HCT116 (cell line): ENCODE measurements at regions not wholly inside any gene's neighbourhood (a gene's known extent, or its start where the extent isn't known, plus 50 kb on each side); places are given as distances from the start of the nearest gene placed in this dataset.

Source experiments
- ATAC-seq: fragments of 200-7000 bp; cut with Tn5 transposase; 2 replicates; pipeline ENCODE4 v1.9.1; 2020; ENCODE audit warnings: mild to moderate bottlenecking, moderate library complexity
- BruUV-seq: library from RNA; stranded (reverse); fragments of 400-500 nt; replicated peaks from 2 replicates; lab custom pipeline; 2021; lab: Mats Ljungman, UMichigan
- CTCF ChIA-PET: fragments of 300-600 bp; sonication (Branson Sonifier 250); formaldehyde crosslinking; loops from one replicate; lab custom pipeline; 2021; ENCODE audit warnings: antibody characterized with exemption; lab: Charles Lee
- POLR2A ChIA-PET: fragments of 300-600, 350-600 bp; sonication (Branson Sonifier 250); formaldehyde crosslinking; loops from one replicate; lab custom pipeline; 2021; ENCODE audit warnings: antibody characterized with exemption; lab: Charles Lee
- RAD21 ChIA-PET, 2 experiments: fragments of 300-600 bp; sonication (Branson Sonifier 250); formaldehyde crosslinking; loops; one replicate each; lab custom pipeline; 2023; ENCODE audit warnings: low total read pairs in 2 of 2; ENCODE audit not compliant: uncharacterized antibody in 2 of 2, unreplicated experiment in 2 of 2, low non-redundant PET in 1 of 2; lab: Charles Lee
- DNase-seq: peaks from one replicate; pipeline ENCODE4 v3.0.0-alpha.2; 2010; ENCODE audit warnings: low read depth, low spot score
- H2AFZ ChIP-seq: fragments of 200-600 bp; shearing (Covaris generic), sonication (generic); 2 replicates; pipeline ENCODE4 v1.6.1; 2017; ENCODE audit warnings: low read depth, mixed run types, mixed read lengths, antibody characterized with exemption, low read length; ENCODE audit not compliant: poor library complexity, severe bottlenecking
- H3K27ac ChIP-seq: 2 replicates; pipeline ENCODE4 v1.5.1; 2012; ENCODE audit warnings: low read depth, low read length
- H3K27me3 ChIP-seq: fragments of 200-600 bp; sonication (generic); 2 replicates; pipeline ENCODE4 v1.6.1; 2016; ENCODE audit warnings: mixed run types, low read length, mixed read lengths; ENCODE audit not compliant: insufficient read depth
- H3K36me3 ChIP-seq, 2 experiments: fragments of 200-500 bp in 1 of 2; fragments of 200-600 bp in 1 of 2; sonication (Bioruptor generic) in 1 of 2; sonication (generic) in 1 of 2; 2 replicates each; pipeline versions ENCODE4 v1.5.1 to v1.6.1; 2014 to 2016; ENCODE audit warnings: low read length in 2 of 2, inconsistent platforms in 1 of 2, mixed read lengths in 1 of 2, mixed run types in 1 of 2; ENCODE audit not compliant: insufficient read depth in 2 of 2, control insufficient read depth in 1 of 2
- H3K4me1 ChIP-seq, 2 experiments: fragments of 200-600 bp in 1 of 2; sonication (generic) in 1 of 2; 2 replicates each; pipeline versions ENCODE4 v1.5.1 to v1.6.1; 2012 to 2017; ENCODE audit warnings: low read length in 2 of 2, inconsistent platforms in 1 of 2, mild to moderate bottlenecking in 1 of 2, mixed read lengths in 1 of 2, mixed run types in 1 of 2, moderate library complexity in 1 of 2; ENCODE audit not compliant: insufficient read depth in 2 of 2, control insufficient read depth in 1 of 2
- H3K4me2 ChIP-seq: fragments of 200-600 bp; sonication (generic); 2 replicates; pipeline ENCODE4 v1.6.1; 2017; ENCODE audit warnings: mixed run types, low read length, mixed read lengths
- H3K4me3 ChIP-seq, 2 experiments: fragments of 200-600 bp in 1 of 2; sonication (generic) in 1 of 2; replicated peaks in 1 of 2; 2 replicates each; pipeline ENCODE4 v1.5.1; 2011 to 2016; ENCODE audit warnings: low read length in 2 of 2, control low read depth in 1 of 2, low read depth in 1 of 2, mild to moderate bottlenecking in 1 of 2, mixed read lengths in 1 of 2, mixed run types in 1 of 2
- H3K79me2 ChIP-seq: fragments of 200-600 bp; sonication (generic); 2 replicates; pipeline ENCODE4 v1.6.1; 2017; ENCODE audit warnings: mild to moderate bottlenecking, mixed run types, low read length, moderate library complexity, mixed read lengths; ENCODE audit not compliant: insufficient read depth
- H3K9ac ChIP-seq: fragments of 200-600 bp; sonication (generic); 2 replicates; pipeline ENCODE4 v1.6.1; 2016; ENCODE audit warnings: low read length, mixed read lengths
- H3K9me2 ChIP-seq: fragments of 200-600 bp; sonication (generic), shearing (Covaris generic); 2 replicates; pipeline ENCODE4 v1.6.1; 2017; ENCODE audit warnings: mixed run types, mild to moderate bottlenecking, moderate library complexity; ENCODE audit not compliant: insufficient read depth
- H3K9me3 ChIP-seq, 2 experiments: fragments of 200-500 bp in 1 of 2; fragments of 200-600 bp in 1 of 2; sonication (Bioruptor generic) in 1 of 2; sonication (generic) in 1 of 2; 2 replicates each; pipeline ENCODE4 v1.6.1; 2014 to 2017; ENCODE audit warnings: low read length in 2 of 2, mixed read lengths in 2 of 2, inconsistent platforms in 1 of 2, low read depth in 1 of 2, mild to moderate bottlenecking in 1 of 2, mixed run types in 1 of 2, moderate library complexity in 1 of 2; ENCODE audit not compliant: control insufficient read depth in 1 of 2, insufficient read depth in 1 of 2
- H4K20me1 ChIP-seq: fragments of 200-600 bp; sonication (generic), shearing (Covaris generic); 2 replicates; pipeline ENCODE4 v1.6.1; 2017; ENCODE audit warnings: mixed run types, mild to moderate bottlenecking, moderate library complexity; ENCODE audit not compliant: insufficient read depth
- ATF3 ChIP-seq: IDR thresholded peaks from 2 replicates; pipeline ENCODE4 v1.6.1; 2012
- CBX3 ChIP-seq: IDR thresholded peaks from 2 replicates; pipeline ENCODE4 v1.6.1; 2012; ENCODE audit warnings: low read depth
- CEBPB ChIP-seq: IDR thresholded peaks from 2 replicates; pipeline ENCODE4 v1.6.1; 2012; ENCODE audit warnings: low read depth
- EGR1 ChIP-seq: IDR thresholded peaks from 2 replicates; pipeline ENCODE4 v1.6.1; 2012; ENCODE audit warnings: low read depth
- ELF1 ChIP-seq: IDR thresholded peaks from 2 replicates; pipeline ENCODE4 v1.6.1; 2012; ENCODE audit warnings: low read depth, borderline replicate concordance
- EZH2 ChIP-seq: fragments of 200-600 bp; sonication (generic); IDR thresholded peaks from 2 replicates; pipeline ENCODE4 v1.6.1; 2017; ENCODE audit warnings: antibody characterized with exemption, mixed run types
- EZH2phosphoT487 ChIP-seq: fragments of 200-600 bp; IDR thresholded peaks from 2 replicates; pipeline ENCODE4 v1.6.1; 2018; ENCODE audit warnings: antibody characterized with exemption, borderline replicate concordance
- FOSL1 ChIP-seq: IDR thresholded peaks from 2 replicates; pipeline ENCODE4 v1.6.1; 2012; ENCODE audit warnings: low read depth
- JUND ChIP-seq: IDR thresholded peaks from 2 replicates; pipeline ENCODE4 v1.6.1; 2012
- MAX ChIP-seq: IDR thresholded peaks from 2 replicates; pipeline ENCODE4 v1.6.1; 2012
- POLR2A ChIP-seq: IDR thresholded peaks from 2 replicates; pipeline ENCODE4 v1.7.0; 2011; ENCODE audit warnings: borderline replicate concordance; ENCODE audit not compliant: insufficient read depth, insufficient read length; ENCODE audit errors: extremely low read depth
- POLR2AphosphoS5 ChIP-seq: IDR thresholded peaks from 2 replicates; pipeline ENCODE4 v1.6.1; 2011; ENCODE audit warnings: mild to moderate bottlenecking, low read depth, low read length, moderate library complexity
- RAD21 ChIP-seq: IDR thresholded peaks from 2 replicates; pipeline ENCODE4 v1.6.1; 2012; ENCODE audit warnings: low read depth, mild to moderate bottlenecking
- REST ChIP-seq: IDR thresholded peaks from 2 replicates; pipeline ENCODE4 v1.6.1; 2012; ENCODE audit warnings: low read depth
- SP1 ChIP-seq: IDR thresholded peaks from 2 replicates; pipeline ENCODE4 v1.6.1; 2012; ENCODE audit warnings: low read depth
- SRF ChIP-seq: IDR thresholded peaks from 2 replicates; pipeline ENCODE4 v1.6.1; 2012; ENCODE audit warnings: low read depth
- TCF7L2 ChIP-seq: IDR thresholded peaks from 2 replicates; pipeline ENCODE4 v1.7.0; 2011; ENCODE audit warnings: borderline replicate concordance, inconsistent platforms; ENCODE audit not compliant: insufficient read depth, insufficient read length; ENCODE audit errors: extremely low read depth
- YY1 ChIP-seq: IDR thresholded peaks from 2 replicates; pipeline ENCODE4 v1.6.1; 2011; ENCODE audit warnings: low read length, low read depth, moderate library complexity, mild to moderate bottlenecking; ENCODE audit not compliant: insufficient replicate concordance; ENCODE audit errors: extremely low read depth
- ZFX ChIP-seq: fragments of 450-650 bp; IDR thresholded peaks from 2 replicates; pipeline ENCODE4 v1.6.1; 2017
- ZNF274 ChIP-seq: fragments of 200-500 bp; sonication (Bioruptor generic); IDR thresholded peaks from 2 replicates; pipeline ENCODE4 v1.6.1; 2014; ENCODE audit warnings: mild to moderate bottlenecking, low read depth, low read length, inconsistent platforms
- intact Hi-C: fragments of 100-400 bp; cut with micrococcal nuclease; formaldehyde crosslinking; loops from 2 replicates; pipeline ENCODE4 v1.10.0; 2022

DNA sequence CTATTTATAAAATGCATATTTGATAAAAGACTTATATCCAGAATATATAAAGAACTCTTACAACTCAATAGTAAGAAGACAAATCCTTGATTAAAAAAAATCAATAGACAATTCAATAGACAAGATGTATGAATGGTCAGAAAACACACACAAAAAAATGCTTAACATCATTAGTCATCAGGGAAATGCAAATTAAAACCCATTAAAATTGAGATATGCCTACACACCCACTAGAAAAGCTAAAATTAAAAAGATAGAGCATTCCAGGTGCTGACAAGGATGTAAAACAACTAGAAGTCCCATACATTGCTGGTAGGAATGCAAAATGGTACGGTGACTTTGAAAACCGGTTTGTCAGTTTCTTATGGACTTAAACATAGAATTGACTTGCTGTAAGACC, 127.1 kb downstream of the TFAP2B start (continued):
- TF ChIP-seq MAX: no peak

DNA sequence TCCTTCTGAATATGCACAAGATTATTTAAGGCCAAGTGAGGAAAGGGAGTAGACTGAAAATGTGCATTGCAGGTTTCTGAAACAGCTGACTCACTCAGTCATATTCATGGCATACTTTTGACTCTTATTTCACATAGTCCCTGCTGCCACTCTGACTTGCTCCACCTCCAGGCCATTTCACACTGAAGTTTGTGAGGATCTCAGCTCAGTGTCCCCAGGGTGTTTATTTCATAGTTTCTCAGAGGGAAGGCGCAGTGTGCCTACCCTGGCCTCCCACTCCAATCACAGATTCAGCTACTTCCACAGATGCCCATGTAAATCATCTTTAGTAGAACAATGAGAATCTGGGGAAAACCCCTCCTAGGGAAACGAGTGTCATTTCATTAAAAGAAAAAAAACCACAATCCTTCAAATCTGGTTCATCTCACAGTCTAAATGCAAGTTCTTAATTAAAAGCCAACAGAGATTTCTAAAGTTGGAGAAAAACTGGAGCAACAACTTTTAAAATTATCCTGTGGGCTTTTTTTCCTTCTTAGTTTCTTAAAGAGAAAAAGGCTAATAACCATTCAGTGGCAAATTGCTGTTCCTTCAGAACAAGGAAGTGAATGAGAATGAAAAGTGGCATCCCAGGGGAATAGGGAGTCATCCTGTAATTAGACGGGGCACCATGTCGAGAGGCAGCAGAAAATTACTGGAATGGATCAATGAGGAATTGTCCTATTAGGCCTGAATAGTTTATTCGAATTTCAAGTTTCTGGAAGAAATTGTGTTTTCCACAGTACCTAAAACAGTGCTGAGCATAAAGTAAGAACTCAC, 133.6 kb downstream of the TFAP2B start:
- Histone ChIP-seq H2AFZ (no peak overlapping the region), H3K4me3 (no peak overlapping the region), H3K4me2 (no peak overlapping the region), H3K79me2 (no peaks in the 10 kb centered on the region), H3K9ac (no peak overlapping the region), H3K4me1 (no peaks in the 10 kb centered on the region), H3K36me3 (no peaks in the 10 kb centered on the region; a peak in 1 of 4 replicates), H3K27me3 (no peaks in the 10 kb centered on the region), H4K20me1 (no peaks in the 10 kb centered on the region), H3K9me2 (no peaks in the 10 kb centered on the region), H3K27ac (no peak overlapping the region), H3K9me3 (peaks cover 4 to 7% of the 10 kb centered on the region in 2 experiments; a peak in 2 of 4 replicates)
- RAD21 ChIA-PET: no interaction called here
- BruUV-seq: no TSS peak
- CTCF ChIA-PET: no interaction called here
- intact Hi-C loops: no loop called here
- DNase-seq: no peak
- TF ChIP-seq TCF7L2: no peak
- TF ChIP-seq EZH2phosphoT487: no peak
- no peak for TF ChIP-seq ZFX
- no peak for TF ChIP-seq FOSL1
- no peak for TF ChIP-seq REST
- TF ChIP-seq EZH2: no peak
- no peak for TF ChIP-seq EGR1
- no peak for TF ChIP-seq JUND
- no peak for TF ChIP-seq SRF
- no peak for TF ChIP-seq MAX
- TF ChIP-seq RAD21: no peak
- TF ChIP-seq SP1: no peak
- TF ChIP-seq YY1: no peak
- no peak for TF ChIP-seq ELF1
- no peak for TF ChIP-seq ZNF274
- no peak for TF ChIP-seq POLR2AphosphoS5
- TF ChIP-seq CEBPB: no peak
- no peak for TF ChIP-seq POLR2A
- no peak for TF ChIP-seq CBX3
- no peak for TF ChIP-seq ATF3
- POLR2A ChIA-PET: no interaction called here
- ATAC-seq: no peak
